Endodermal cell (in vitro differentiated cells): ENCODE measurements at regions not wholly inside any gene's neighbourhood (a gene's known extent, or its start where the extent isn't known, plus 50 kb on each side); places are given as distances from the start of the nearest gene placed in this dataset.

Source experiments
- DNase-seq: peaks from one replicate; pipeline ENCODE4 v3.0.0-alpha.2; 2017
- H3K27ac ChIP-seq: 2 replicates; pipeline ENCODE4 v1.5.1; 2013; ENCODE audit warnings: mild to moderate bottlenecking, low read depth, low read length, moderate library complexity
- H3K27me3 ChIP-seq: 2 replicates; pipeline ENCODE4 v1.6.1; 2013; ENCODE audit warnings: mild to moderate bottlenecking, low read length, moderate library complexity; ENCODE audit not compliant: insufficient read depth, control insufficient read depth, poor library complexity, severe bottlenecking
- H3K36me3 ChIP-seq: 2 replicates; pipeline ENCODE4 v1.7.0; 2013; ENCODE audit warnings: mild to moderate bottlenecking, low read length, moderate library complexity; ENCODE audit not compliant: control insufficient read depth, insufficient read depth
- H3K4me1 ChIP-seq: one replicate; pipeline ENCODE4 v1.7.0; 2013; ENCODE audit warnings: low read length; ENCODE audit not compliant: control insufficient read depth, insufficient read depth
- H3K4me3 ChIP-seq: 2 replicates; pipeline ENCODE4 v1.5.1; 2013; ENCODE audit warnings: mild to moderate bottlenecking, low read length, moderate library complexity
- H3K9ac ChIP-seq: 2 replicates; pipeline ENCODE4 v1.6.1; 2013; ENCODE audit warnings: mild to moderate bottlenecking, low read length, moderate library complexity; ENCODE audit not compliant: poor library complexity, severe bottlenecking; ENCODE audit errors: extremely low read depth
- H3K9me3 ChIP-seq: 2 replicates; pipeline ENCODE4 v1.6.1; 2013; ENCODE audit warnings: mild to moderate bottlenecking, low read length, moderate library complexity; ENCODE audit not compliant: control insufficient read depth
- H3K27ac Mint-ChIP-seq: 2 replicates; pipeline ENCODE4 v1.8.0; 2020; ENCODE audit warnings: mixed read lengths
- H3K27me3 Mint-ChIP-seq: 2 replicates; pipeline ENCODE4 v1.8.0; 2021; ENCODE audit warnings: mild to moderate bottlenecking, mixed read lengths; ENCODE audit not compliant: insufficient read depth
- H3K36me3 Mint-ChIP-seq: 2 replicates; pipeline ENCODE4 v1.8.0; 2020; ENCODE audit warnings: low read depth, mixed read lengths
- H3K4me1 Mint-ChIP-seq: 2 replicates; pipeline ENCODE4 v1.8.0; 2020; ENCODE audit warnings: mixed read lengths
- H3K4me3 Mint-ChIP-seq: 2 replicates; pipeline ENCODE4 v1.8.0; 2020; ENCODE audit warnings: mild to moderate bottlenecking, moderate library complexity, mixed read lengths
- H3K9me3 Mint-ChIP-seq: 2 replicates; pipeline ENCODE4 v1.8.0; 2020; ENCODE audit warnings: mild to moderate bottlenecking, mixed read lengths
- CTCF ChIP-seq: fragments of 200-600 bp; sonication (generic); conservative IDR thresholded peaks from 2 replicates; pipeline ENCODE4 v1.5.0; 2021; ENCODE audit warnings: antibody characterized with exemption, mild to moderate bottlenecking
- WGBS, 2 experiments: methylation state at CpG; one replicate each; pipeline versions ENCODE4 v1.1.5 to v1.1.7; 2013; ENCODE audit warnings: missing lambda C conversion rate in 2 of 2, mixed read lengths in 1 of 2; ENCODE audit not compliant: insufficient coverage in 1 of 2, insufficient read length in 1 of 2; 5-methylcytosine and 5-hydroxymethylcytosine counted together

- Histone ChIP-seq H3K9me3 (no peaks in the 10 kb centered on the region), H3K36me3 (no peaks in the 10 kb centered on the region), H3K4me3 (no peak overlapping the region), H3K9ac (no peak overlapping the region), H3K27me3 (no peaks in the 10 kb centered on the region), H3K27ac (no peak overlapping the region), H3K4me1 (peaks cover 7% of the 10 kb centered on the region)
- Mint-ChIP-seq H3K4me1 (peaks cover 31% of the 10 kb centered on the region), H3K27ac (no peak overlapping the region), H3K27me3 (peaks cover 5% of the 10 kb centered on the region), H3K9me3 (no peaks in the 10 kb centered on the region), H3K36me3 (peaks cover 2% of the 10 kb centered on the region), H3K4me3 (no peak overlapping the region)
- no peak for DNase-seq
- TF ChIP-seq CTCF, result no peak
- WGBS, 2 experiments, result 100% methylated on average over 1 to 2 of the region's 2 CpGs
These were observed 101.9 kb upstream of the EEA1 start for GRCh38 chr12:93031028-93031427.

- H3K4me1 Mint-ChIP-seq, result peaks cover 24% of the 10 kb centered on the region
- H3K4me1 ChIP-seq, result peaks cover 7% of the 10 kb centered on the region
- no peak overlapping the region for H3K27ac ChIP-seq
- H3K27me3 Mint-ChIP-seq, result peaks cover 5% of the 10 kb centered on the region
- no peak for TF ChIP-seq CTCF
- no peaks in the 10 kb centered on the region for H3K27me3 ChIP-seq
- no peak overlapping the region for H3K27ac Mint-ChIP-seq
- no peak overlapping the region for H3K4me3 Mint-ChIP-seq
- no peaks in the 10 kb centered on the region for H3K36me3 ChIP-seq
- H3K9ac ChIP-seq, result no peak overlapping the region
- H3K36me3 Mint-ChIP-seq, result no peaks in the 10 kb centered on the region
- no peak overlapping the region for H3K4me3 ChIP-seq
- peaks cover 5% of the 10 kb centered on the region for H3K9me3 Mint-ChIP-seq
- H3K9me3 ChIP-seq, result peaks cover 9% of the 10 kb centered on the region
- no peak for DNase-seq
These were observed 103.7 kb upstream of the EEA1 start for GRCh38 chr12:93032758-93033157.

GRCh38 chr12:93033948-93034347 is 104.9 kb upstream of the EEA1 start:
- no peak for DNase-seq
- Mint-ChIP-seq H3K4me1 (peaks cover 15% of the 10 kb centered on the region), H3K9me3 (peaks cover 8% of the 10 kb centered on the region), H3K4me3 (no peak overlapping the region), H3K27ac (no peak overlapping the region), H3K36me3 (no peaks in the 10 kb centered on the region), H3K27me3 (peaks cover 5% of the 10 kb centered on the region)
- WGBS, 2 experiments, result 75% methylated on average over 1 of the region's 1 CpG; no CpG with 5 or more reads in 1 of the 2 experiments
- Histone ChIP-seq H3K36me3 (no peaks in the 10 kb centered on the region), H3K27me3 (no peaks in the 10 kb centered on the region), H3K27ac (no peak overlapping the region), H3K9me3 (peaks cover 9% of the 10 kb centered on the region), H3K4me1 (peaks cover 5% of the 10 kb centered on the region), H3K4me3 (no peak overlapping the region), H3K9ac (no peak overlapping the region)
- TF ChIP-seq CTCF, result no peak
